ENCODE measurements at regions not wholly inside any gene's neighbourhood (a gene's known extent, or its start where the extent isn't known, plus 50 kb on each side); places are given as distances from the start of the nearest gene placed in this dataset.

GRCh38 chr2:18123211-18123570 is 244.7 kb downstream of the KCNS3 start:
- DNase-seq, result no peak

- DNase-seq, result no peak
These were observed 244.2 kb downstream of the KCNS3 start for GRCh38 chr2:18122544-18123210.

GRCh38 chr2:18119883-18120282 is 241.4 kb downstream of the KCNS3 start:
- DNase-seq, result no peak

- no peak for DNase-seq
These were observed 240.2 kb downstream of the KCNS3 start for GRCh38 chr2:18118703-18119102.

- DNase-seq, result peak; percentile 11
These were observed 239.1 kb downstream of the KCNS3 start for GRCh38 chr2:18117592-18117991.

GRCh38 chr2:18110222-18110621 is 231.8 kb downstream of the KCNS3 start:
- no peak for DNase-seq

GRCh38 chr2:18106841-18107240 is 228.4 kb downstream of the KCNS3 start:
- DNase-seq, result no peak

GRCh38 chr2:18105929-18106328 is 227.5 kb downstream of the KCNS3 start:
- no peak for DNase-seq

GRCh38 chr2:18104595-18105224 is 226.2 kb downstream of the KCNS3 start:
- no peak for DNase-seq

GRCh38 chr2:18096836-18097405 is 218.5 kb downstream of the KCNS3 start:
- DNase-seq, result no peak

GRCh38 chr2:18094277-18094676 is 215.8 kb downstream of the KCNS3 start:
- no peak for DNase-seq

- no peak for DNase-seq
These were observed 214.7 kb downstream of the KCNS3 start for GRCh38 chr2:18093196-18093595.

GRCh38 chr2:18092760-18093159 is 214.3 kb downstream of the KCNS3 start:
- no peak for DNase-seq

- no peak for DNase-seq
These were observed 207.1 kb downstream of the KCNS3 start for GRCh38 chr2:18085593-18085992.

- DNase-seq, result no peak
These were observed 205.9 kb downstream of the KCNS3 start for GRCh38 chr2:18084376-18084775.

- DNase-seq, result no peak
These were observed 205.3 kb downstream of the KCNS3 start for GRCh38 chr2:18083806-18084205.

- DNase-seq, result no peak
These were observed 199.7 kb downstream of the KCNS3 start for GRCh38 chr2:18078216-18078615.

- no peak for DNase-seq
These were observed 199.2 kb downstream of the KCNS3 start for GRCh38 chr2:18077704-18078103.

- DNase-seq, result no peak
These were observed 198.8 kb downstream of the KCNS3 start for GRCh38 chr2:18077231-18077630.

GRCh38 chr2:18074476-18074875 is 196.0 kb downstream of the KCNS3 start:
- DNase-seq, result no peak

- DNase-seq, result no peak
These were observed 195.1 kb downstream of the KCNS3 start for GRCh38 chr2:18073601-18074000.

GRCh38 chr2:18067588-18068384 is 189.3 kb downstream of the KCNS3 start:
- no peak for DNase-seq

- DNase-seq, result no peak
These were observed 188.4 kb downstream of the KCNS3 start for GRCh38 chr2:18066894-18067293.

GRCh38 chr2:18066066-18066465 is 187.6 kb downstream of the KCNS3 start:
- DNase-seq, result no peak
